Activated T-cell treated with anti-CD3 and anti-CD28 coated beads, Interleukin-2, amount 50 U/mL, for 4 hours (primary cell): ENCODE measurements at regions not wholly inside any gene's neighbourhood (a gene's known extent, or its start where the extent isn't known, plus 50 kb on each side); places are given as distances from the start of the nearest gene placed in this dataset.

Experiments
- ATAC-seq, 2 donors: fragments of 200-7000 bp; cut with Tn5 transposase; one replicate each; pipeline ENCODE4 v1.10.0; 2021
- DNase-seq: peaks from one replicate; pipeline ENCODE4 v3.0.0-alpha.2; 2020
- H3K27me3 Mint-ChIP-seq: one replicate; pipeline ENCODE4 v1.8.0; 2021; ENCODE audit warnings: low read depth, mixed read lengths
- H3K36me3 Mint-ChIP-seq: one replicate; pipeline ENCODE4 v1.8.0; 2022; ENCODE audit warnings: mixed read lengths; ENCODE audit not compliant: insufficient read depth
- H3K4me1 Mint-ChIP-seq: one replicate; pipeline ENCODE4 v1.8.0; 2021; ENCODE audit warnings: low read depth, mixed read lengths
- H3K4me3 Mint-ChIP-seq: one replicate; pipeline ENCODE4 v1.8.0; 2021; ENCODE audit warnings: mild to moderate bottlenecking, moderate library complexity, mixed read lengths
- H3K9me3 Mint-ChIP-seq: one replicate; pipeline ENCODE4 v1.8.0; 2021; ENCODE audit warnings: mixed read lengths

- no peaks in the 10 kb centered on the region for H3K27me3 Mint-ChIP-seq
- no peaks in the 10 kb centered on the region for H3K36me3 Mint-ChIP-seq
- DNase-seq, result no peak
- no peak overlapping the region for H3K4me3 Mint-ChIP-seq
- H3K9me3 Mint-ChIP-seq, result no peaks in the 10 kb centered on the region
- no peaks in the 10 kb centered on the region for H3K4me1 Mint-ChIP-seq
- no peak for ATAC-seq
These were observed 103.0 kb upstream of the ESRRG start for GRCh38 chr1:216826214-216826613.

GRCh38 chr1:216825557-216825956 lies 102.3 kb upstream of the ESRRG start:
- Mint-ChIP-seq H3K9me3 (no peaks in the 10 kb centered on the region), H3K4me3 (no peak overlapping the region)
- no peak for ATAC-seq

GRCh38 chr1:216824511-216824910 lies 101.3 kb upstream of the ESRRG start:
- no peaks in the 10 kb centered on the region for H3K36me3 Mint-ChIP-seq
- H3K4me1 Mint-ChIP-seq, result no peaks in the 10 kb centered on the region
- no peak overlapping the region for H3K4me3 Mint-ChIP-seq
- ATAC-seq (no peak), DNase-seq (no peak)
- no peaks in the 10 kb centered on the region for H3K27me3 Mint-ChIP-seq
- H3K9me3 Mint-ChIP-seq, result no peaks in the 10 kb centered on the region

More at GRCh38 chr1:216825557-216825956, 102.3 kb upstream of the ESRRG start:
- Mint-ChIP-seq H3K27me3 (no peaks in the 10 kb centered on the region), H3K36me3 (no peaks in the 10 kb centered on the region), H3K4me1 (no peaks in the 10 kb centered on the region)
- no peak for DNase-seq

GRCh38 chr1:216823731-216824130 lies 100.5 kb upstream of the ESRRG start:
- Mint-ChIP-seq H3K4me3 (no peak overlapping the region), H3K4me1 (no peaks in the 10 kb centered on the region)

GRCh38 chr1:216822480-216822879 lies 99.3 kb upstream of the ESRRG start:
- Mint-ChIP-seq H3K36me3 (no peaks in the 10 kb centered on the region), H3K4me3 (no peak overlapping the region), H3K4me1 (no peaks in the 10 kb centered on the region), H3K27me3 (no peaks in the 10 kb centered on the region), H3K9me3 (no peaks in the 10 kb centered on the region)
- ATAC-seq, result no peak
- DNase-seq, result no peak

More at GRCh38 chr1:216823731-216824130, 100.5 kb upstream of the ESRRG start:
- ATAC-seq, result no peak
- Mint-ChIP-seq H3K36me3 (no peaks in the 10 kb centered on the region), H3K27me3 (no peaks in the 10 kb centered on the region), H3K9me3 (no peaks in the 10 kb centered on the region)
- DNase-seq, result no peak

GRCh38 chr1:216820345-216820744 lies 97.1 kb upstream of the ESRRG start:
- Mint-ChIP-seq H3K4me3 (no peak overlapping the region), H3K36me3 (no peaks in the 10 kb centered on the region), H3K4me1 (no peaks in the 10 kb centered on the region), H3K27me3 (no peaks in the 10 kb centered on the region), H3K9me3 (peaks cover 5% of the 10 kb centered on the region)
- no peak for DNase-seq
- no peak for ATAC-seq

GRCh38 chr1:216818284-216818683 lies 95.1 kb upstream of the ESRRG start:
- ATAC-seq, result no peak

GRCh38 chr1:216815260-216816131 lies 92.3 kb upstream of the ESRRG start:
- H3K27me3 Mint-ChIP-seq, result no peaks in the 10 kb centered on the region
- H3K4me1 Mint-ChIP-seq, result no peaks in the 10 kb centered on the region
- no peak overlapping the region for H3K4me3 Mint-ChIP-seq
- H3K36me3 Mint-ChIP-seq, result no peaks in the 10 kb centered on the region
- ATAC-seq (no peak), DNase-seq (no peak)
- H3K9me3 Mint-ChIP-seq, result peaks cover 10% of the 10 kb centered on the region

More at GRCh38 chr1:216818284-216818683, 95.1 kb upstream of the ESRRG start:
- Mint-ChIP-seq H3K4me1 (no peaks in the 10 kb centered on the region), H3K4me3 (no peak overlapping the region), H3K9me3 (peaks cover 5% of the 10 kb centered on the region), H3K27me3 (no peaks in the 10 kb centered on the region), H3K36me3 (no peaks in the 10 kb centered on the region)
- DNase-seq, result no peak

- Mint-ChIP-seq H3K4me3 (no peak overlapping the region), H3K4me1 (no peaks in the 10 kb centered on the region), H3K36me3 (no peaks in the 10 kb centered on the region), H3K27me3 (no peaks in the 10 kb centered on the region), H3K9me3 (peaks cover 13% of the 10 kb centered on the region)
- ATAC-seq, result no peak
- no peak for DNase-seq
These were observed 91.5 kb upstream of the ESRRG start for GRCh38 chr1:216814576-216815259.

- Mint-ChIP-seq H3K27me3 (no peaks in the 10 kb centered on the region), H3K36me3 (no peaks in the 10 kb centered on the region)
These were observed 89.7 kb upstream of the ESRRG start for GRCh38 chr1:216812966-216813365.

GRCh38 chr1:216809649-216810048 lies 86.4 kb upstream of the ESRRG start:
- H3K36me3 Mint-ChIP-seq, result no peaks in the 10 kb centered on the region
- no peaks in the 10 kb centered on the region for H3K4me1 Mint-ChIP-seq
- no peak overlapping the region for H3K4me3 Mint-ChIP-seq
- no peak for ATAC-seq
- no peak for DNase-seq
- H3K27me3 Mint-ChIP-seq, result no peaks in the 10 kb centered on the region
- H3K9me3 Mint-ChIP-seq, result peaks cover 8% of the 10 kb centered on the region

More at GRCh38 chr1:216812966-216813365, 89.7 kb upstream of the ESRRG start:
- DNase-seq, result no peak
- no peak for ATAC-seq
- no peak overlapping the region for H3K4me3 Mint-ChIP-seq
- H3K9me3 Mint-ChIP-seq, result peaks cover 13% of the 10 kb centered on the region
- H3K4me1 Mint-ChIP-seq, result no peaks in the 10 kb centered on the region

GRCh38 chr1:216807696-216808095 lies 84.5 kb upstream of the ESRRG start:
- Mint-ChIP-seq H3K27me3 (no peaks in the 10 kb centered on the region), H3K4me1 (no peaks in the 10 kb centered on the region), H3K36me3 (no peaks in the 10 kb centered on the region), H3K4me3 (no peak overlapping the region), H3K9me3 (peaks cover 7% of the 10 kb centered on the region)
- no peak for DNase-seq
- no peak for ATAC-seq

GRCh38 chr1:216805953-216806352 lies 82.7 kb upstream of the ESRRG start:
- Mint-ChIP-seq H3K4me3 (no peak overlapping the region), H3K36me3 (no peaks in the 10 kb centered on the region), H3K4me1 (no peaks in the 10 kb centered on the region), H3K9me3 (peaks cover 7% of the 10 kb centered on the region), H3K27me3 (no peaks in the 10 kb centered on the region)
- DNase-seq (no peak), ATAC-seq (no peak)

- H3K9me3 Mint-ChIP-seq, result peaks cover 5% of the 10 kb centered on the region
- H3K27me3 Mint-ChIP-seq, result no peaks in the 10 kb centered on the region
- H3K4me1 Mint-ChIP-seq, result no peaks in the 10 kb centered on the region
- DNase-seq, result no peak
- H3K4me3 Mint-ChIP-seq, result no peak overlapping the region
- H3K36me3 Mint-ChIP-seq, result no peaks in the 10 kb centered on the region
- ATAC-seq, result no peak
These were observed 82.0 kb upstream of the ESRRG start for GRCh38 chr1:216805233-216805632.

GRCh38 chr1:216804111-216804510 lies 80.9 kb upstream of the ESRRG start:
- peaks cover 3% of the 10 kb centered on the region for H3K9me3 Mint-ChIP-seq
- no peaks in the 10 kb centered on the region for H3K27me3 Mint-ChIP-seq
- no peak overlapping the region for H3K4me3 Mint-ChIP-seq
- H3K36me3 Mint-ChIP-seq, result no peaks in the 10 kb centered on the region
- DNase-seq, result no peak
- H3K4me1 Mint-ChIP-seq, result no peaks in the 10 kb centered on the region
- no peak for ATAC-seq
